SK-N-SH (cell line): ENCODE measurements at regions not wholly inside any gene's neighbourhood (a gene's known extent, or its start where the extent isn't known, plus 50 kb on each side); places are given as distances from the start of the nearest gene placed in this dataset.

Experiments
- CTCF ChIA-PET: fragments of 300-600, 350-600 bp; formaldehyde crosslinking; extraction: SDS; loops from one replicate; lab custom pipeline; 2021; lab: Yijun Ruan, JAX
- POLR2A ChIA-PET: fragments of 350-600 bp; sonication (Branson Sonifier 250); formaldehyde crosslinking; extraction: SDS; loops from one replicate; lab custom pipeline; 2020; ENCODE audit warnings: antibody characterized with exemption, inconsistent platforms; lab: Yijun Ruan, JAX
- DNase-seq: peaks from one replicate; pipeline ENCODE4 v3.0.0; 2012
- H2AFZ ChIP-seq: fragments of 200-600 bp; sonication (generic); 2 replicates; pipeline ENCODE4 v1.8.1; 2016; ENCODE audit warnings: antibody characterized with exemption, mild to moderate bottlenecking, low read depth
- H3F3A ChIP-seq: fragments of 200-600 bp; sonication (generic); replicated peaks from 2 replicates; pipeline ENCODE3; 2016; ENCODE audit warnings: antibody characterized with exemption, mild to moderate bottlenecking; ENCODE audit not compliant: insufficient read depth
- H3K27ac ChIP-seq, 2 experiments: fragments of 200-500 bp in 1 of 2; fragments of 200-600 bp in 1 of 2; sonication (Bioruptor generic) in 1 of 2; sonication (generic), shearing (Covaris generic) in 1 of 2; 2 replicates each; pipeline versions ENCODE4 v1.5.1 to v1.6.1; 2014 to 2016; ENCODE audit warnings: low read depth in 2 of 2, inconsistent platforms in 1 of 2, low read length in 1 of 2, mild to moderate bottlenecking in 1 of 2, mixed read lengths in 1 of 2
- H3K27me3 ChIP-seq: fragments of 200-600 bp; sonication (generic), shearing (Covaris generic); 2 replicates; pipeline ENCODE4 v1.6.1; 2016; ENCODE audit warnings: mixed run types; ENCODE audit not compliant: insufficient read depth
- H3K36me3 ChIP-seq, 2 experiments: fragments of 200-500 bp in 1 of 2; fragments of 200-600 bp in 1 of 2; sonication (Bioruptor generic) in 1 of 2; sonication (generic) in 1 of 2; replicated peaks in 1 of 2; 2 replicates each; pipeline versions ENCODE3 to v1.5.1; 2014 to 2016; ENCODE audit warnings: low read length in 1 of 2, mild to moderate bottlenecking in 1 of 2; ENCODE audit not compliant: insufficient read depth in 2 of 2, control insufficient read depth in 1 of 2
- H3K4me1 ChIP-seq, 2 experiments: fragments of 200-500 bp in 1 of 2; fragments of 200-600 bp in 1 of 2; sonication (Bioruptor generic) in 1 of 2; sonication (generic), shearing (Covaris generic) in 1 of 2; 2 replicates each; pipeline versions ENCODE4 v1.5.1 to v1.6.1; 2014 to 2016; ENCODE audit warnings: low read depth in 1 of 2, low read length in 1 of 2, mixed run types in 1 of 2; ENCODE audit not compliant: insufficient read depth in 2 of 2, control insufficient read depth in 1 of 2
- H3K4me2 ChIP-seq: fragments of 200-600 bp; sonication (generic), shearing (Covaris generic); 2 replicates; pipeline ENCODE4 v1.6.1; 2017; ENCODE audit warnings: mixed run types
- H3K4me3 ChIP-seq, 2 experiments: fragments of 200-500 bp in 1 of 2; fragments of 200-600 bp in 1 of 2; sonication (Bioruptor generic) in 1 of 2; sonication (generic), shearing (Covaris generic) in 1 of 2; 2 replicates each; pipeline versions ENCODE4 v1.5.1 to v1.8.1; 2014 to 2016; ENCODE audit warnings: low read depth in 2 of 2, inconsistent platforms in 1 of 2, low read length in 1 of 2, mild to moderate bottlenecking in 1 of 2, mixed read lengths in 1 of 2, moderate library complexity in 1 of 2
- H3K79me2 ChIP-seq: fragments of 200-600 bp; sonication (generic); 2 replicates; pipeline ENCODE4 v1.8.1; 2017; ENCODE audit warnings: mild to moderate bottlenecking; ENCODE audit not compliant: insufficient read depth
- H3K9ac ChIP-seq: fragments of 200-600 bp; sonication (generic); 2 replicates; pipeline ENCODE4 v1.6.1; 2017; ENCODE audit warnings: mixed run types
- H3K9me2 ChIP-seq: fragments of 200-600 bp; sonication (generic); 2 replicates; pipeline ENCODE4 v1.6.1; 2017; ENCODE audit warnings: mixed run types
- H3K9me3 ChIP-seq: fragments of 200-600 bp; sonication (generic); 2 replicates; pipeline ENCODE4 v1.6.1; 2017; ENCODE audit warnings: mixed run types, mild to moderate bottlenecking, moderate library complexity
- H4K20me1 ChIP-seq: fragments of 200-600 bp; sonication (generic); 2 replicates; pipeline ENCODE4 v1.6.1; 2017; ENCODE audit warnings: mild to moderate bottlenecking, mixed run types; ENCODE audit not compliant: insufficient read depth
- CHD2 ChIP-seq: fragments of 150-350 bp; IDR thresholded peaks from 2 replicates; pipeline ENCODE4 v1.6.1; 2018; ENCODE audit warnings: low read length; ENCODE audit not compliant: partially characterized antibody
- EZH2phosphoT487 ChIP-seq: fragments of 200-600 bp; sonication (generic); IDR thresholded peaks from 2 replicates; pipeline ENCODE4 v1.6.1; 2017; ENCODE audit warnings: low read depth, mixed run types, mild to moderate bottlenecking, antibody characterized with exemption, moderate library complexity, borderline replicate concordance
- FOSL2 ChIP-seq: IDR thresholded peaks from 2 replicates; pipeline ENCODE4 v1.4.0; 2012; ENCODE audit warnings: low read depth, mild to moderate bottlenecking, moderate library complexity, borderline replicate concordance
- GATA2 ChIP-seq: sonication (generic); formaldehyde crosslinking; IDR thresholded peaks from 2 replicates; pipeline ENCODE4 v1.5.0; 2020; ENCODE audit warnings: mild to moderate bottlenecking, missing genetic modification reagents
- MXI1 ChIP-seq: IDR thresholded peaks from 2 replicates; pipeline ENCODE4 v1.6.1; 2012; ENCODE audit warnings: mild to moderate bottlenecking, low read depth, low read length, improper control_type of control experiment
- POLR2AphosphoS5 ChIP-seq: IDR thresholded peaks from 2 replicates; pipeline ENCODE4 v1.6.1; 2012; ENCODE audit warnings: low read depth, low read length
- RAD21 ChIP-seq: IDR thresholded peaks from 2 replicates; pipeline ENCODE4 v1.6.1; 2012; ENCODE audit warnings: mild to moderate bottlenecking, low read length
- RCOR1 ChIP-seq: fragments of 150-350 bp; IDR thresholded peaks from 2 replicates; pipeline ENCODE4 v1.6.1; 2017; ENCODE audit warnings: antibody characterized with exemption, low read length
- SMC3 ChIP-seq: IDR thresholded peaks from 2 replicates; pipeline ENCODE4 v1.6.1; 2012; ENCODE audit warnings: low read depth, low read length, improper control_type of control experiment
- TCF12 ChIP-seq: IDR thresholded peaks from 2 replicates; pipeline ENCODE4 v1.4.0; 2012
- YY1 ChIP-seq: IDR thresholded peaks from 2 replicates; pipeline ENCODE4 v1.4.0; 2012; ENCODE audit warnings: low read depth, mild to moderate bottlenecking
- TF ChIP-seq, protein P1 (sequence below): fragments of 150-350 bp; IDR thresholded peaks from 2 replicates; pipeline ENCODE4 v1.6.1; 2017; ENCODE audit warnings: antibody characterized with exemption, low read length, low read depth, borderline replicate concordance
- TF ChIP-seq, protein P2 (sequence below): fragments of 200-600 bp; sonication (generic); IDR thresholded peaks from 2 replicates; pipeline ENCODE4 v1.6.1; 2017; ENCODE audit warnings: antibody characterized with exemption, mild to moderate bottlenecking, moderate library complexity
- TF ChIP-seq, protein P3 (sequence below): IDR thresholded peaks from 2 replicates; pipeline ENCODE4 v1.4.0; 2012; ENCODE audit warnings: low read depth, borderline replicate concordance
- TF ChIP-seq, protein P4 (sequence below): IDR thresholded peaks from 2 replicates; pipeline ENCODE4 v1.6.1; 2012; ENCODE audit warnings: mild to moderate bottlenecking, low read depth, low read length, moderate library complexity

DNA sequence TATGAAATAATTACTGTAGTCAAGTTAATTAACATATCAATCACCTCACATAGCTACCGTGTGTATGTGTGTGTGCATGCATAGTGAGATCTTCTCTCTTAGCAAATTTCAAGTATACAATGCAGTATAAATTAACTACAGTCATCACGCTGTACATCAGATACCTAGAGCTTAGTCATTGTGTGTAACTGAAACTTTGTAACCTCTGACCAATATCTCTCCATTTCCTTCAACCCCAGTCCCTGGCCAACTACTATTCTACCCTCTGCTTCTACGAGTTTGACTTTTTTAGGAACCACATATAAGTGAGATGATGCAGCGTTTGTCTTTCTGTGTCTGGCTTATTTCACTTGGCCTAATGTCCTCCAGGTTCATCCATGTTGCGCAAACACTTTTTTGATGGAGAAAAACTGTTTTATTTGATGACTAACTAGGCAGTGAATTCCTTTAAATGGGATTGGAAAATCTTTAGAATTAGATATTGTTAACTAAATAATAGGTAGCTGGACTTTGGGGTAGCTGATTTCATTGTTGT, 459.5 kb downstream of the DHX35 start (continued):
- no peak for TF ChIP-seq EZH2phosphoT487

DNA sequence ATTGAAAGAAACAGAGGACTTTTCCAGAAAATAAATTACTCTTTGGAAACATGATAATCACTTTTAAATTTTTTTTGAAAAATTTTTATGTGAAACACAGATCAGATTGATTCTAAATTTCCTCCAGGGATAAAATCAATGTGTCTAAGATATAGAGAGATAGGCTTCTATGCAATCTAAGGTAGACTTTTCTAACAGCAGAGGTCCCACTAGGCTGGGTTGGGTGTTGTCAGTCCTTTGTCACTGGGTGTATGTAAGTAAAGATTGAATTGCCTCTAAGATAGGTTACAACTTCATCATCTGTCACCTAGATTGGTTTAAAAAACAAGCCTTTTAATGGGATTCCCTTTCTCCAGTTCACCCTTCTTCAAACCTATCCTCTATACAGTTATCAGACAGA, 449.9 kb downstream of the DHX35 start:
- H2AFZ ChIP-seq: no peak overlapping the region
- TF ChIP-seq, protein P1, sequence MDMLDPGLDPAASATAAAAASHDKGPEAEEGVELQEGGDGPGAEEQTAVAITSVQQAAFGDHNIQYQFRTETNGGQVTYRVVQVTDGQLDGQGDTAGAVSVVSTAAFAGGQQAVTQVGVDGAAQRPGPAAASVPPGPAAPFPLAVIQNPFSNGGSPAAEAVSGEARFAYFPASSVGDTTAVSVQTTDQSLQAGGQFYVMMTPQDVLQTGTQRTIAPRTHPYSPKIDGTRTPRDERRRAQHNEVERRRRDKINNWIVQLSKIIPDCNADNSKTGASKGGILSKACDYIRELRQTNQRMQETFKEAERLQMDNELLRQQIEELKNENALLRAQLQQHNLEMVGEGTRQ: no peak
- TF ChIP-seq GATA2 (CRISPR knock-in tag) (no peak), MXI1 (no peak), FOSL2 (no peak), RCOR1 (no peak), RAD21 (no peak), CHD2 (no peak), YY1 (no peak), POLR2AphosphoS5 (no peak), TCF12 (no peak), SMC3 (no peak)
- TF ChIP-seq, protein P2, sequence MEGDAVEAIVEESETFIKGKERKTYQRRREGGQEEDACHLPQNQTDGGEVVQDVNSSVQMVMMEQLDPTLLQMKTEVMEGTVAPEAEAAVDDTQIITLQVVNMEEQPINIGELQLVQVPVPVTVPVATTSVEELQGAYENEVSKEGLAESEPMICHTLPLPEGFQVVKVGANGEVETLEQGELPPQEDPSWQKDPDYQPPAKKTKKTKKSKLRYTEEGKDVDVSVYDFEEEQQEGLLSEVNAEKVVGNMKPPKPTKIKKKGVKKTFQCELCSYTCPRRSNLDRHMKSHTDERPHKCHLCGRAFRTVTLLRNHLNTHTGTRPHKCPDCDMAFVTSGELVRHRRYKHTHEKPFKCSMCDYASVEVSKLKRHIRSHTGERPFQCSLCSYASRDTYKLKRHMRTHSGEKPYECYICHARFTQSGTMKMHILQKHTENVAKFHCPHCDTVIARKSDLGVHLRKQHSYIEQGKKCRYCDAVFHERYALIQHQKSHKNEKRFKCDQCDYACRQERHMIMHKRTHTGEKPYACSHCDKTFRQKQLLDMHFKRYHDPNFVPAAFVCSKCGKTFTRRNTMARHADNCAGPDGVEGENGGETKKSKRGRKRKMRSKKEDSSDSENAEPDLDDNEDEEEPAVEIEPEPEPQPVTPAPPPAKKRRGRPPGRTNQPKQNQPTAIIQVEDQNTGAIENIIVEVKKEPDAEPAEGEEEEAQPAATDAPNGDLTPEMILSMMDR: no peak
- TF ChIP-seq, protein P3, sequence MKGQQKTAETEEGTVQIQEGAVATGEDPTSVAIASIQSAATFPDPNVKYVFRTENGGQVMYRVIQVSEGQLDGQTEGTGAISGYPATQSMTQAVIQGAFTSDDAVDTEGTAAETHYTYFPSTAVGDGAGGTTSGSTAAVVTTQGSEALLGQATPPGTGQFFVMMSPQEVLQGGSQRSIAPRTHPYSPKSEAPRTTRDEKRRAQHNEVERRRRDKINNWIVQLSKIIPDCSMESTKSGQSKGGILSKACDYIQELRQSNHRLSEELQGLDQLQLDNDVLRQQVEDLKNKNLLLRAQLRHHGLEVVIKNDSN: no peak
- TF ChIP-seq, protein P4, sequence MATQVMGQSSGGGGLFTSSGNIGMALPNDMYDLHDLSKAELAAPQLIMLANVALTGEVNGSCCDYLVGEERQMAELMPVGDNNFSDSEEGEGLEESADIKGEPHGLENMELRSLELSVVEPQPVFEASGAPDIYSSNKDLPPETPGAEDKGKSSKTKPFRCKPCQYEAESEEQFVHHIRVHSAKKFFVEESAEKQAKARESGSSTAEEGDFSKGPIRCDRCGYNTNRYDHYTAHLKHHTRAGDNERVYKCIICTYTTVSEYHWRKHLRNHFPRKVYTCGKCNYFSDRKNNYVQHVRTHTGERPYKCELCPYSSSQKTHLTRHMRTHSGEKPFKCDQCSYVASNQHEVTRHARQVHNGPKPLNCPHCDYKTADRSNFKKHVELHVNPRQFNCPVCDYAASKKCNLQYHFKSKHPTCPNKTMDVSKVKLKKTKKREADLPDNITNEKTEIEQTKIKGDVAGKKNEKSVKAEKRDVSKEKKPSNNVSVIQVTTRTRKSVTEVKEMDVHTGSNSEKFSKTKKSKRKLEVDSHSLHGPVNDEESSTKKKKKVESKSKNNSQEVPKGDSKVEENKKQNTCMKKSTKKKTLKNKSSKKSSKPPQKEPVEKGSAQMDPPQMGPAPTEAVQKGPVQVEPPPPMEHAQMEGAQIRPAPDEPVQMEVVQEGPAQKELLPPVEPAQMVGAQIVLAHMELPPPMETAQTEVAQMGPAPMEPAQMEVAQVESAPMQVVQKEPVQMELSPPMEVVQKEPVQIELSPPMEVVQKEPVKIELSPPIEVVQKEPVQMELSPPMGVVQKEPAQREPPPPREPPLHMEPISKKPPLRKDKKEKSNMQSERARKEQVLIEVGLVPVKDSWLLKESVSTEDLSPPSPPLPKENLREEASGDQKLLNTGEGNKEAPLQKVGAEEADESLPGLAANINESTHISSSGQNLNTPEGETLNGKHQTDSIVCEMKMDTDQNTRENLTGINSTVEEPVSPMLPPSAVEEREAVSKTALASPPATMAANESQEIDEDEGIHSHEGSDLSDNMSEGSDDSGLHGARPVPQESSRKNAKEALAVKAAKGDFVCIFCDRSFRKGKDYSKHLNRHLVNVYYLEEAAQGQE: no peak
- TF ChIP-seq, all 33 proteins: peak for 0
- H3K9me2 ChIP-seq: no peaks in the 10 kb centered on the region
- ChIA-PET CTCF (no interaction called here), POLR2A (no interaction called here)
- H3K4me2 ChIP-seq: no peak overlapping the region
- no peaks in the 10 kb centered on the region for H3K27me3 ChIP-seq
- no peaks in the 10 kb centered on the region for H3F3A ChIP-seq
- no peak overlapping the region for H3K9ac ChIP-seq
- H3K27ac ChIP-seq: no peak overlapping the region
- H3K4me3 ChIP-seq: no peak overlapping the region
- no peaks in the 10 kb centered on the region for H3K79me2 ChIP-seq
- no peaks in the 10 kb centered on the region for H3K9me3 ChIP-seq
- no peaks in the 10 kb centered on the region for H4K20me1 ChIP-seq
- H3K4me1 ChIP-seq: no peaks in the 10 kb centered on the region
- DNase-seq: no peak
- no peaks in the 10 kb centered on the region for H3K36me3 ChIP-seq
